Fibroblast of the aortic adventitia (primary cell): ENCODE measurements at regions not wholly inside any gene's neighbourhood (a gene's known extent, or its start where the extent isn't known, plus 50 kb on each side); places are given as distances from the start of the nearest gene placed in this dataset.

Experiments used
- DNase-seq: peaks from one replicate; pipeline ENCODE4 v3.0.0-alpha.2; 2010; ENCODE audit warnings: low read depth
- H3K4me3 ChIP-seq: 2 replicates; pipeline ENCODE4 v1.5.1; 2011; ENCODE audit warnings: low read depth, mild to moderate bottlenecking, control low read depth, low read length, moderate library complexity
- CTCF ChIP-seq: IDR thresholded peaks from 2 replicates; pipeline ENCODE4 v1.5.1; 2011; ENCODE audit warnings: mild to moderate bottlenecking, low read length, control low read depth, inconsistent platforms; ENCODE audit not compliant: insufficient read depth

DNA sequence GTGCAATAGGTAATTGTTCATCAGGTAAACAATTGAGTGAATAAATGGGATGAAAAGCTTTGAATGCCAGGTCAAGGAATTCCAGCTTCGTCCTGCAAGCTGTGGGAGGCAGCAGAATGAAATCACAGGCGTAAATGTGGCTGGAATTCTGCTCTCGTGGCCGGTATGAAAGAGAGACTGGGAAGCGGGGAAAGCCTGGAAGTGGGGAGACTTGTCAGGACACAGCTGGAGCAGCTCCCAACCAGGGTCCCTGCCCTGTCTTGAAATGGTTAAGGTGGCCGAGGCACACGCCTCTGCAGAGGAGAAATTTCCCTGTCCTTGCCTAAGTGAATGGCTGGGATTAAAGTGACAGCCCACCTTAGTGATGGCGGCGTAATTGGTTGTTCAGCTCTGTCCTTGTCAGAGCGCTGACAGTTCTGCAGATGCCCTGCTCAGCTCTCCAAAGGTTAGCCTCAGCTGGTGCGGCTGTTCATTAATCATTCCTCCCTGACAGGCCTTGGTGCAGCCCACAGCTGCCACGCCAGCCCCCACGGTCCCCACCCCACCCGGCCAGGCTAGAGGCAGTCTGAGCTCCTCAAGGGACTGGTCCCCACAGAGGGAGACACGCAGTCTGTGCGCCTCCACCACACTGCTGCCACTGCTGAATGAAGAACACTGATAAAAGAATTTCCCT is 398.3 kb upstream of the POU3F1 start:
- DNase-seq = no peak
- TF ChIP-seq CTCF = no peak
- H3K4me3 ChIP-seq = no peak overlapping the region

DNA sequence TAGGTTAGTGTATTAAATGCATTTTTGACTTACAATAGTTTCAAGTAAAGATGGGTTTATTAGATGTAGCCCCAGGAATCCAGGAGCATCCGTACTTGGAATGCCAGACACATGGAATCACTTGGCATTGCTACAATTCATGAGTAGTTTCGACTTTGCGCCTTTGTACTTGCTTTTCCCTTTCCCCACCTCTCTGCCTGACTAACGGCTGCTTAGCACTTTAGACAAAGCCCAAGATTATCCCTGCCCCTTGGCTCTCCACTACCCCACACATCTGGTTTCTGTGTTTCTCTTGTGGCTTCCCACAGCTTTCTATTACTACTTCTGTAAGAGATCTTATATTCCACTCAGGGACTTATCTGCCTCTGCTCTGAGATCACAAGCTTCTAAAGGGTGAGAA is 397.7 kb upstream of the POU3F1 start:
- no peak for TF ChIP-seq CTCF
- DNase-seq = peak; percentile 28
- no peak overlapping the region for H3K4me3 ChIP-seq

GRCh38 chr1:38440402-38440801 is 393.8 kb upstream of the POU3F1 start:
- TF ChIP-seq CTCF = no peak

GRCh38 chr1:38436749-38437148 is 390.2 kb upstream of the POU3F1 start:
- no peak overlapping the region for H3K4me3 ChIP-seq
- no peak for TF ChIP-seq CTCF
- no peak for DNase-seq

More at GRCh38 chr1:38440402-38440801, 393.8 kb upstream of the POU3F1 start:
- no peak for DNase-seq
- no peak overlapping the region for H3K4me3 ChIP-seq

GRCh38 chr1:38436006-38436405 is 389.4 kb upstream of the POU3F1 start:
- no peak for DNase-seq
- no peak for TF ChIP-seq CTCF
- no peak overlapping the region for H3K4me3 ChIP-seq

- TF ChIP-seq CTCF = no peak
- no peak overlapping the region for H3K4me3 ChIP-seq
Measured at GRCh38 chr1:38433084-38433722, 386.6 kb upstream of the POU3F1 start.

More at GRCh38 chr1:38433084-38433722, 386.6 kb upstream of the POU3F1 start:
- DNase-seq = no peak
